NCI-H1105 treated with DMSO at 0.1 percent for 48 hours (cell line): ENCODE measurements at regions not wholly inside any gene's neighbourhood (a gene's known extent, or its start where the extent isn't known, plus 50 kb on each side); places are given as distances from the start of the nearest gene placed in this dataset.
A peak's percentile ranks its signal among the peaks of the same experiment; 100 is the strongest.
"Not testable (repeated sequence)": the region's sequence is repeated elsewhere in the genome, so short reads cannot be mapped to it uniquely, and the experiment has no call there.

ENCODE experiments used
- DNase-seq: peaks from one replicate; lab custom pipeline; 2025; lab: John Stamatoyannopoulos, UW

- DNase-seq: no peak
Observed at GRCh38 chr22:22697377-22698117, 53.1 kb downstream of the GGTLC2 start.

GRCh38 chr22:22698263-22698750 lies 53.9 kb downstream of the GGTLC2 start:
- no peak for DNase-seq

- DNase-seq: no peak
Observed at GRCh38 chr22:22700631-22701030, 56.2 kb downstream of the GGTLC2 start.

GRCh38 chr22:22701557-22701956 lies 57.1 kb downstream of the GGTLC2 start:
- DNase-seq: not testable (repeated sequence)

- DNase-seq: no peak
Observed at GRCh38 chr22:22702237-22703202, 58.1 kb downstream of the GGTLC2 start.

- no peak for DNase-seq
Observed at GRCh38 chr22:22703203-22703570, 58.8 kb downstream of the GGTLC2 start.

GRCh38 chr22:22703715-22704114 lies 59.3 kb downstream of the GGTLC2 start:
- no peak for DNase-seq

- no peak for DNase-seq
Observed at GRCh38 chr22:22704156-22704946, 59.9 kb downstream of the GGTLC2 start.

GRCh38 chr22:22705328-22706100 lies 61.1 kb downstream of the GGTLC2 start:
- no peak for DNase-seq

GRCh38 chr22:22706253-22706915 lies 62.0 kb downstream of the GGTLC2 start:
- no peak for DNase-seq

GRCh38 chr22:22709719-22710445 lies 65.5 kb downstream of the GGTLC2 start:
- DNase-seq: no peak

- peak; percentile 31 for DNase-seq
Observed at GRCh38 chr22:22710719-22711531, 66.5 kb downstream of the GGTLC2 start.

- DNase-seq: no peak
Observed at GRCh38 chr22:22711532-22711913, 67.1 kb downstream of the GGTLC2 start.

- DNase-seq: no peak
Observed at GRCh38 chr22:22712092-22712658, 67.8 kb downstream of the GGTLC2 start.

- no peak for DNase-seq
Observed at GRCh38 chr22:22712666-22713365, 68.4 kb downstream of the GGTLC2 start.

GRCh38 chr22:22713416-22713815 lies 69.0 kb downstream of the GGTLC2 start:
- DNase-seq: no peak

GRCh38 chr22:22714600-22715335 lies 70.4 kb downstream of the GGTLC2 start:
- DNase-seq: no peak
